H9 (cell line): ENCODE measurements at regions not wholly inside any gene's neighbourhood (a gene's known extent, or its start where the extent isn't known, plus 50 kb on each side); places are given as distances from the start of the nearest gene placed in this dataset.

Experiments used
- DNase-seq: peaks from one replicate; pipeline ENCODE4 v3.0.0-alpha.2; 2017
- H2AFZ ChIP-seq: one replicate; pipeline ENCODE4 v1.6.1; 2013; ENCODE audit warnings: mild to moderate bottlenecking, low read length, control low read depth, moderate library complexity
- H2AK5ac ChIP-seq: 2 replicates; pipeline ENCODE4 v1.6.1; 2013; ENCODE audit warnings: low read length, control low read depth, mixed read lengths; ENCODE audit not compliant: insufficient read length
- H2BK120ac ChIP-seq: one replicate; pipeline ENCODE4 v1.6.1; 2013; ENCODE audit warnings: low read depth, mild to moderate bottlenecking, low read length, control low read depth, inconsistent platforms; ENCODE audit not compliant: poor library complexity, severe bottlenecking
- H2BK12ac ChIP-seq: 2 replicates; pipeline ENCODE4 v1.6.1; 2013; ENCODE audit warnings: low read length, control low read depth, mixed read lengths, low read depth; ENCODE audit not compliant: insufficient read length
- H2BK15ac ChIP-seq: 2 replicates; pipeline ENCODE4 v1.6.1; 2013; ENCODE audit warnings: low read depth, low read length, control low read depth
- H2BK20ac ChIP-seq: one replicate; pipeline ENCODE4 v1.6.1; 2013; ENCODE audit warnings: low read depth, mild to moderate bottlenecking, low read length, control low read depth, inconsistent platforms; ENCODE audit not compliant: poor library complexity, severe bottlenecking
- H2BK5ac ChIP-seq: 2 replicates; pipeline ENCODE4 v1.6.1; 2013; ENCODE audit warnings: low read length, control low read depth, mixed read lengths; ENCODE audit not compliant: insufficient read length
- H3K14ac ChIP-seq: 2 replicates; pipeline ENCODE4 v1.6.1; 2013; ENCODE audit warnings: low read length, control low read depth; ENCODE audit not compliant: insufficient read depth
- H3K18ac ChIP-seq: 2 replicates; pipeline ENCODE4 v1.6.1; 2013; ENCODE audit warnings: low read depth, mild to moderate bottlenecking, mixed read lengths, low read length, control low read depth; ENCODE audit not compliant: insufficient read length
- H3K23ac ChIP-seq: 2 replicates; pipeline ENCODE4 v1.6.1; 2013; ENCODE audit warnings: low read length, control low read depth, mixed read lengths, low read depth; ENCODE audit not compliant: insufficient read length
- H3K23me2 ChIP-seq: 2 replicates; pipeline ENCODE4 v1.6.1; 2013; ENCODE audit warnings: low read depth, mild to moderate bottlenecking, mixed read lengths, low read length, control low read depth; ENCODE audit not compliant: insufficient read length, poor library complexity, severe bottlenecking
- H3K27ac ChIP-seq: 2 replicates; pipeline ENCODE4 v1.5.1; 2013; ENCODE audit warnings: low read length, control low read depth, mixed read lengths, low read depth; ENCODE audit not compliant: insufficient read length
- H3K27me3 ChIP-seq: 2 replicates; pipeline ENCODE4 v1.6.1; 2013; ENCODE audit warnings: low read length, control low read depth, inconsistent platforms; ENCODE audit not compliant: insufficient read depth
- H3K4ac ChIP-seq: 2 replicates; pipeline ENCODE4 v1.6.1; 2013; ENCODE audit warnings: low read depth, mild to moderate bottlenecking, control low read depth, inconsistent platforms, low read length, moderate library complexity
- H3K4me1 ChIP-seq: 2 replicates; pipeline ENCODE4 v1.6.1; 2013; ENCODE audit warnings: low read length, control low read depth, inconsistent platforms; ENCODE audit not compliant: insufficient read depth
- H3K4me2 ChIP-seq: 2 replicates; pipeline ENCODE4 v1.6.1; 2013; ENCODE audit warnings: low read length, control low read depth, mixed read lengths; ENCODE audit not compliant: insufficient read length, insufficient read depth
- H3K56ac ChIP-seq: 2 replicates; pipeline ENCODE4 v1.6.1; 2013; ENCODE audit warnings: low read depth, mild to moderate bottlenecking, mixed read lengths, low read length, control low read depth; ENCODE audit not compliant: insufficient read length
- H3K79me1 ChIP-seq: 2 replicates; pipeline ENCODE4 v1.6.1; 2013; ENCODE audit warnings: low read depth, mild to moderate bottlenecking, moderate library complexity, low read length, control low read depth, inconsistent platforms; ENCODE audit not compliant: insufficient read depth, poor library complexity, severe bottlenecking
- H3K79me2 ChIP-seq: 2 replicates; pipeline ENCODE4 v1.6.1; 2013; ENCODE audit warnings: low read length, control low read depth, inconsistent platforms; ENCODE audit not compliant: insufficient read depth
- H3K9ac ChIP-seq: 2 replicates; pipeline ENCODE4 v1.6.1; 2013; ENCODE audit warnings: low read length, control low read depth, mixed read lengths; ENCODE audit not compliant: insufficient read length; ENCODE audit errors: extremely low read depth
- H3K9me3 ChIP-seq: one replicate; pipeline ENCODE4 v1.6.1; 2013; ENCODE audit warnings: low read depth, low read length, inconsistent platforms; ENCODE audit not compliant: control insufficient read depth
- H3T11ph ChIP-seq: one replicate; pipeline ENCODE4 v1.6.1; 2013; ENCODE audit warnings: mild to moderate bottlenecking, low read length, control low read depth, inconsistent platforms
- H4K20me1 ChIP-seq: one replicate; pipeline ENCODE4 v1.6.1; 2013; ENCODE audit not compliant: control insufficient read depth, insufficient read length, insufficient read depth
- H4K5ac ChIP-seq: 2 replicates; pipeline ENCODE4 v1.6.1; 2013; ENCODE audit warnings: low read depth, mild to moderate bottlenecking, mixed read lengths, low read length, control low read depth; ENCODE audit not compliant: insufficient read length
- H4K8ac ChIP-seq: replicated peaks from 2 replicates; pipeline ENCODE4 v1.6.1; 2013; ENCODE audit warnings: low read length, control low read depth, mixed read lengths, low read depth; ENCODE audit not compliant: insufficient read length
- H4K91ac ChIP-seq: 2 replicates; pipeline ENCODE4 v1.6.1; 2013; ENCODE audit warnings: low read depth, mild to moderate bottlenecking, moderate library complexity, mixed read lengths, low read length, control low read depth; ENCODE audit not compliant: insufficient read length
- H3K27ac Mint-ChIP-seq, 3 experiments: 2 replicates in 2 of 3; 3 replicates in 1 of 3; pipeline ENCODE4 v1.8.0; 2020 to 2021; ENCODE audit warnings: mixed read lengths in 3 of 3, mild to moderate bottlenecking in 1 of 3, moderate library complexity in 1 of 3
- H3K27me3 Mint-ChIP-seq: 2 replicates; pipeline ENCODE4 v1.8.0; 2021; ENCODE audit warnings: low read depth, mild to moderate bottlenecking, moderate library complexity, mixed read lengths
- H3K36me3 Mint-ChIP-seq, 3 experiments: 2 replicates in 2 of 3; 3 replicates in 1 of 3; pipeline ENCODE4 v1.8.0; 2020 to 2021; ENCODE audit warnings: low read depth in 3 of 3, mixed read lengths in 3 of 3; ENCODE audit not compliant: insufficient read depth in 1 of 3
- H3K4me1 Mint-ChIP-seq, 2 experiments: 2 replicates each; pipeline ENCODE4 v1.8.0; 2020; ENCODE audit warnings: mixed read lengths in 2 of 2
- H3K4me3 Mint-ChIP-seq, 2 experiments: 2 replicates in 1 of 2; 3 replicates in 1 of 2; pipeline ENCODE4 v1.8.0; 2020 to 2021; ENCODE audit warnings: mild to moderate bottlenecking in 2 of 2, mixed read lengths in 2 of 2, moderate library complexity in 1 of 2
- H3K9me3 Mint-ChIP-seq, 2 experiments: 2 replicates in 1 of 2; 3 replicates in 1 of 2; pipeline ENCODE4 v1.8.0; 2020; ENCODE audit warnings: mild to moderate bottlenecking in 2 of 2, mixed read lengths in 2 of 2, moderate library complexity in 1 of 2
- WGBS: extraction: QIAGEN DNeasy Blood & Tissue Kit; methylation state at CpG from one replicate; pipeline ENCODE4 v1.1.7; 2013; ENCODE audit warnings: missing lambda C conversion rate, low lambda C conversion rate, mixed read lengths; ENCODE audit not compliant: insufficient read length; ENCODE audit errors: extremely low coverage; 5-methylcytosine and 5-hydroxymethylcytosine counted together
- TF ChIP-seq, protein P1 (sequence below): fragments of 200-600 bp; sonication (generic); conservative IDR thresholded peaks from 3 replicates; pipeline ENCODE4 v1.8.0; 2021; ENCODE audit warnings: antibody characterized with exemption, mild to moderate bottlenecking

DNA sequence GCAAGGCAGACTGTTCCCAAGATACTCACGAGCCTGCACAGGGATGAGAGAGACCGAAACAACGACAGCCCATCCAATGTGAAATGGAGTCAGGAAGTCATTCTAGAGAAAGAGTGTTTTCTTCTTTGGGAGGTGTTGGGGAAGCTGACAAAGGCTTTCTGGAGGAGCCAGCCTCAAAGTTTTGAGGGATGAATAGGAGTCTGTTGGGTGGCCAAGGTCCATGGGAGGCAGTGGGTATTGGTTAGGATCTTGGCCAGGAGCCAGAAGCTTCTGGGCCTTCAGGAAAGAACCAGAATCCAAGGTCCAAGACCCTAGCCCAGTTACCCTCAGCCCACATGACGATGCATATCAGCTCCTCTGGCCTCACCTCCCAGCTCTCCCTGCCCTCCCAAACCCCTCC, 59.9 kb upstream of the SHISAL1 start:
- WGBS, result no CpG with 5 or more reads among the region's 4 CpGs

More for the DNA sequence above, 59.9 kb upstream of the SHISAL1 start:
- Mint-ChIP-seq H3K4me1 (no peaks in the 10 kb centered on the region), H3K27me3 (peaks cover 2% of the 10 kb centered on the region), H3K4me3 (no peak overlapping the region), H3K27ac (no peak overlapping the region), H3K9me3 (peaks cover 13 to 18% of the 10 kb centered on the region in 2 experiments), H3K36me3 (peaks cover 0 to 8% (median 2%) of the 10 kb centered on the region in 3 experiments; a peak in 3 of 7 replicates)
- H2BK12ac ChIP-seq, result no peak overlapping the region
- no peak overlapping the region for H3K4me2 ChIP-seq
- no peak for DNase-seq
- H3K4ac ChIP-seq, result no peak overlapping the region
- no peak overlapping the region for H3K27ac ChIP-seq
- H3K56ac ChIP-seq, result no peak overlapping the region
- H3K27me3 ChIP-seq, result no peaks in the 10 kb centered on the region
- no peak overlapping the region; the same call in 1 of the 2 replicates for H3K14ac ChIP-seq
- H3K79me2 ChIP-seq, result no peaks in the 10 kb centered on the region
- no peak overlapping the region for H2AFZ ChIP-seq
- H4K20me1 ChIP-seq, result no peaks in the 10 kb centered on the region
- no peak overlapping the region for H3K9ac ChIP-seq
- no peak overlapping the region for H4K91ac ChIP-seq
- no peak overlapping the region for H3K23ac ChIP-seq
- H2BK5ac ChIP-seq, result no peak overlapping the region
- H4K5ac ChIP-seq, result no peak overlapping the region
- H3K4me1 ChIP-seq, result no peaks in the 10 kb centered on the region
- H3K79me1 ChIP-seq, result no peaks in the 10 kb centered on the region
- no peak overlapping the region for H2BK15ac ChIP-seq
- TF ChIP-seq, protein P1, sequence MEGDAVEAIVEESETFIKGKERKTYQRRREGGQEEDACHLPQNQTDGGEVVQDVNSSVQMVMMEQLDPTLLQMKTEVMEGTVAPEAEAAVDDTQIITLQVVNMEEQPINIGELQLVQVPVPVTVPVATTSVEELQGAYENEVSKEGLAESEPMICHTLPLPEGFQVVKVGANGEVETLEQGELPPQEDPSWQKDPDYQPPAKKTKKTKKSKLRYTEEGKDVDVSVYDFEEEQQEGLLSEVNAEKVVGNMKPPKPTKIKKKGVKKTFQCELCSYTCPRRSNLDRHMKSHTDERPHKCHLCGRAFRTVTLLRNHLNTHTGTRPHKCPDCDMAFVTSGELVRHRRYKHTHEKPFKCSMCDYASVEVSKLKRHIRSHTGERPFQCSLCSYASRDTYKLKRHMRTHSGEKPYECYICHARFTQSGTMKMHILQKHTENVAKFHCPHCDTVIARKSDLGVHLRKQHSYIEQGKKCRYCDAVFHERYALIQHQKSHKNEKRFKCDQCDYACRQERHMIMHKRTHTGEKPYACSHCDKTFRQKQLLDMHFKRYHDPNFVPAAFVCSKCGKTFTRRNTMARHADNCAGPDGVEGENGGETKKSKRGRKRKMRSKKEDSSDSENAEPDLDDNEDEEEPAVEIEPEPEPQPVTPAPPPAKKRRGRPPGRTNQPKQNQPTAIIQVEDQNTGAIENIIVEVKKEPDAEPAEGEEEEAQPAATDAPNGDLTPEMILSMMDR, result no peak
- no peak overlapping the region for H2BK20ac ChIP-seq
- no peak overlapping the region for H3T11ph ChIP-seq
- H2AK5ac ChIP-seq, result no peak overlapping the region
- no peak overlapping the region for H4K8ac ChIP-seq
- H3K9me3 ChIP-seq, result peaks cover 4% of the 10 kb centered on the region
- no peak overlapping the region for H2BK120ac ChIP-seq
- no peak overlapping the region for H3K18ac ChIP-seq
- no peaks in the 10 kb centered on the region for H3K23me2 ChIP-seq
